Thyroid gland (tissue), 4 donors: ENCODE measurements at regions not wholly inside any gene's neighbourhood (a gene's known extent, or its start where the extent isn't known, plus 50 kb on each side); places are given as distances from the start of the nearest gene placed in this dataset.

Experiments used
- CTCF ChIP-seq, 6 experiments: fragments of 200-600 bp in 3 of 6; fragments of 450-650 bp in 3 of 6; sonication (generic) in 3 of 6; IDR thresholded peaks; one replicate each; pipeline ENCODE4 v1.5.1; 2016 to 2019; ENCODE audit warnings: antibody characterized with exemption in 6 of 6, mild to moderate bottlenecking in 2 of 6, inconsistent platforms in 1 of 6, moderate library complexity in 1 of 6
- POLR2A ChIP-seq, 2 donors: fragments of 450-650 bp; IDR thresholded peaks; one replicate each; pipeline ENCODE4 v1.6.1; 2017; ENCODE audit warnings: antibody characterized with exemption in 2 of 2, mild to moderate bottlenecking in 2 of 2, moderate library complexity in 1 of 2

GRCh38 chr9:25207402-25208195 is 470.6 kb downstream of the TUSC1 start:
- TF ChIP-seq CTCF (IDR thresholded peaks at IDR 0.05): no peak
- TF ChIP-seq POLR2A (IDR thresholded peaks at IDR 0.05): no peak
